ENCODE measurements at regions not wholly inside any gene's neighbourhood (a gene's known extent, or its start where the extent isn't known, plus 50 kb on each side); places are given as distances from the start of the nearest gene placed in this dataset.

DNA sequence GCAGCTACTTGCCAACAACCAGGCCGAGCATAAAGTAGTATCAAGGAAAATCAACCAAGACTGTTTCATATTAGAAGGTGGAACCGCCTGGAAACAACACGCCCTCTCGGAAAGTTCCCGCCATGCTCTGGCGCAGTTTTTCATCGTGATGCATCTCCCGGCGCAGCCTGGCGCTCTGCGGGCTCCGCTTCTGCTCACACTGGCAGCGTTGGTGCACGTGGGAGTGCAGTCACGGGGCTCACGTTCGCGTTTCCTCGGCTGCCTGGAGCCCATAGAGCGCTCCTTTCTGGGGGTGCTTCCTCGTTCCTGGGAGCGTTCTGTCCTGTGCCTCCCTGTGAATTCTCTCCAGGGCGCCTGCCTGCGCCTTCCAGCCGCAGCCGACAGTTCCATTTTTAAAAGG lies 227.3 kb downstream of the TBXT start:
- Mint-ChIP-seq H3K4me3 (no peak overlapping the region), H3K27ac (no peak overlapping the region), H3K27me3 (peaks cover 9% of the 10 kb centered on the region), H3K4me1 (ENCODE audit: low read depth) (no peaks in the 10 kb centered on the region), H3K9me3 (no peaks in the 10 kb centered on the region), H3K36me3 (ENCODE audit: low read depth) (no peaks in the 10 kb centered on the region)
- intact Hi-C loops (cut with micrococcal nuclease) = no loop called here
- TF ChIP-seq, protein P1, sequence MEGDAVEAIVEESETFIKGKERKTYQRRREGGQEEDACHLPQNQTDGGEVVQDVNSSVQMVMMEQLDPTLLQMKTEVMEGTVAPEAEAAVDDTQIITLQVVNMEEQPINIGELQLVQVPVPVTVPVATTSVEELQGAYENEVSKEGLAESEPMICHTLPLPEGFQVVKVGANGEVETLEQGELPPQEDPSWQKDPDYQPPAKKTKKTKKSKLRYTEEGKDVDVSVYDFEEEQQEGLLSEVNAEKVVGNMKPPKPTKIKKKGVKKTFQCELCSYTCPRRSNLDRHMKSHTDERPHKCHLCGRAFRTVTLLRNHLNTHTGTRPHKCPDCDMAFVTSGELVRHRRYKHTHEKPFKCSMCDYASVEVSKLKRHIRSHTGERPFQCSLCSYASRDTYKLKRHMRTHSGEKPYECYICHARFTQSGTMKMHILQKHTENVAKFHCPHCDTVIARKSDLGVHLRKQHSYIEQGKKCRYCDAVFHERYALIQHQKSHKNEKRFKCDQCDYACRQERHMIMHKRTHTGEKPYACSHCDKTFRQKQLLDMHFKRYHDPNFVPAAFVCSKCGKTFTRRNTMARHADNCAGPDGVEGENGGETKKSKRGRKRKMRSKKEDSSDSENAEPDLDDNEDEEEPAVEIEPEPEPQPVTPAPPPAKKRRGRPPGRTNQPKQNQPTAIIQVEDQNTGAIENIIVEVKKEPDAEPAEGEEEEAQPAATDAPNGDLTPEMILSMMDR (IDR thresholded peaks at IDR 0.05) = no peak
- DNase-seq (no peak), ATAC-seq (no peak)
- CTCF ChIA-PET = no interaction called here
- POLR2A ChIA-PET = no interaction called here

DNA sequence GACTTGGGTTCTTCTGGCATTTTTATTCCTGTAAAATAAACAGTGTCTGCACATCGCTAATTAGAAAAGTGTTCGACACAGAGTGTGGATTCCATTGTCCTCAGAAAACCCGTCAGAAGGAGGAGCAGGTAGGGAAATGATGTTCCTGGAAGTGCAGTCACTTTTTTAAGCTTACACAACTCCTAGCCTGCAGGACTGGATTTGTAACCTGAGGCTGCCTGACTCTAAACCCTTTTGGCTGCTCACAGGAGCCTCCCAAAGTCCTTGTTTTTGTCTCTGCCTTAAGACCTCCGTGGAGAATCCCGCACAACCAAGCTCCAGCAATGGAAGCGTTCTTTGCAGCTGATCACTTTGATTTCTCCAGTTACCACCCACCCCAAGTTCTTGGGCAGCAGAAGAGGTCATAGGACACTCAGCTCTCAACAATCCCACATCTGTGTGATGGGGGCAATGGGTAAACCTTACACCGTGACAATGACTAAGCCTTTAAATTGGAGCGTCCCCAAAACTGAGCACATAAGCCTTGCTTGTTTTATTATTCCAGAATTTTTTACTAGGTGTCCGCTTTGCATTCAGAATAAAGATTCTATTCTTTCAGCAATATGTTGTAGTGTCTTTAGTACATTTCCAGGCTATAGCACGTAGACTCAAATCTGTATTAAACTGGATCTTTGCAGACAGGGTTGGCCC lies 227.9 kb downstream of the TBXT start:
- H3K27me3 Mint-ChIP-seq = peaks cover 9% of the 10 kb centered on the region
- DNase-seq = no peak
- H3K4me3 Mint-ChIP-seq = no peak overlapping the region
- TF ChIP-seq, protein P1 (IDR thresholded peaks at IDR 0.05) = no peak
- intact Hi-C loops (cut with micrococcal nuclease) = no loop called here
- H3K9me3 Mint-ChIP-seq = no peaks in the 10 kb centered on the region
- CTCF ChIA-PET = no interaction called here
- ATAC-seq = no peak
- H3K4me1 Mint-ChIP-seq (ENCODE audit: low read depth) = no peaks in the 10 kb centered on the region
- H3K36me3 Mint-ChIP-seq (ENCODE audit: low read depth) = no peaks in the 10 kb centered on the region
- no peak overlapping the region for H3K27ac Mint-ChIP-seq
- POLR2A ChIA-PET = no interaction called here

DNA sequence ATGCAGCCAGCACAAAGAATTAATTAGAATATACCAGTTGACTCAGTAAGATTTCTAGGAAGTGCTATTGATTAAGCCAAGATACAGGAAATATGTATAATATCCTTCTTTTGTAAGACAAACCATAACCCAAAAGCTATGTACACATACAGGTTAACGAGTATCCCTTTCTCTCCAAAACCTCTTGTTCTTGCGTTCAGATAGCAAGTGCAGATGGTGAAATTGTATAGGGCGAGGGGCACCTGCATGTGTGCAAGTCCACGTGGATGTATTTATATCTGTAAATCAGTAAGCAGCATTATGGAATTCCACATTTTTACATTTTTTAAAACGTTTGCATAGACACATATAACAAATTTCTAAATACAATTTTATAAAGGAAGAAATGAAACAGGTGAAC lies 228.6 kb downstream of the TBXT start:
- Mint-ChIP-seq H3K9me3 (no peaks in the 10 kb centered on the region), H3K36me3 (ENCODE audit: low read depth) (no peaks in the 10 kb centered on the region), H3K27ac (no peak overlapping the region), H3K4me1 (ENCODE audit: low read depth) (no peaks in the 10 kb centered on the region), H3K27me3 (peaks cover 9% of the 10 kb centered on the region), H3K4me3 (no peak overlapping the region)
- POLR2A ChIA-PET = no interaction called here
- ATAC-seq (no peak), DNase-seq (no peak)
- intact Hi-C loops (cut with micrococcal nuclease) = no loop called here
- TF ChIP-seq, protein P1 (IDR thresholded peaks at IDR 0.05) = no peak
- CTCF ChIA-PET = interaction anchor here (0.9 kb wide), 1 partner anchor 54 kb away, joined by 3 read pairs; no protein-coding TSS in a partner anchor

DNA sequence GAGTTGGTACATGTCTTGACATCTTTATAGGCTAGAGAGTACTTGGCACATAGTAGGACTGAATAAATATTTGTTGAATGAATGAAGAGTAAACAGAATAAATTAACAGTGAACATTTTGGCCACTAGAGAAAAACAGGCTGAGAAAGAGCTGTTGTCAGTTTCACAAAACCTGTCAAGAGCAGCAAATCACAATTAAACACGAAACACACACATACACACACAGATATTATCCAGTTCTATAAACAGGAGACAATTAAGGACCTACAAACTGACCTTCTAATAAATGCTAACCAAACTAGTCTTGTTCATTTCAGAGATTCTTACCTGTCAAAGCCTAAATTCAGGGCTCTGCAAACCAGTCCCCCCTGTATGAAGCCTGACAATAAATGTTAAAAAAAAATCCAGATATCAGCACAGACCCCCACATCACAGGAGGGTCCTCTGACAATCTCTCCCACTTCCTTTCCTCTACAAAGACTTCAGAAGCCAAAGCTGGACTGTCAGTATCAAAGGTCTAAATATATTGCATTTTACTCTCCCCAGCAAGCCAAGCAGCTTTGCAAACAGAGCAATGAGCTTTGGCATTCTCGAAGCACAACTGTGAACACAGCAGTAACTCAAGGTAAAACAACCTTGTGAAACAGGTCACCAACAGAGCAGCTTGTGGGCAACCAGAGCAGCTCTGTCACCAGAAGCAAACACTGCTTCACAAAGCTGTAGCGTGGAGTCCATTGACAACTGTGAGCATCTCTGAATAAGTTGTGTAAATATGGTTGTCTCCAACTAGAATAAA lies 229.9 kb downstream of the TBXT start:
- DNase-seq (no peak), ATAC-seq (no peak)
- CTCF ChIA-PET = interaction anchor here (0.9 to 1.1 kb wide), 2 partner anchors 52 to 160 kb away, joined by 3 read pairs; no protein-coding TSS in a partner anchor
- no peak overlapping the region for H3K4me3 Mint-ChIP-seq
- no peaks in the 10 kb centered on the region for H3K9me3 Mint-ChIP-seq
- no peaks in the 10 kb centered on the region for H3K36me3 Mint-ChIP-seq (ENCODE audit: low read depth)
- H3K27me3 Mint-ChIP-seq = peaks cover 9% of the 10 kb centered on the region
- H3K27ac Mint-ChIP-seq = no peak overlapping the region
- H3K4me1 Mint-ChIP-seq (ENCODE audit: low read depth) = no peaks in the 10 kb centered on the region
- TF ChIP-seq, protein P1 (IDR thresholded peaks at IDR 0.05) = no peak
- POLR2A ChIA-PET = no interaction called here
- intact Hi-C loops (cut with micrococcal nuclease) = no loop called here

DNA sequence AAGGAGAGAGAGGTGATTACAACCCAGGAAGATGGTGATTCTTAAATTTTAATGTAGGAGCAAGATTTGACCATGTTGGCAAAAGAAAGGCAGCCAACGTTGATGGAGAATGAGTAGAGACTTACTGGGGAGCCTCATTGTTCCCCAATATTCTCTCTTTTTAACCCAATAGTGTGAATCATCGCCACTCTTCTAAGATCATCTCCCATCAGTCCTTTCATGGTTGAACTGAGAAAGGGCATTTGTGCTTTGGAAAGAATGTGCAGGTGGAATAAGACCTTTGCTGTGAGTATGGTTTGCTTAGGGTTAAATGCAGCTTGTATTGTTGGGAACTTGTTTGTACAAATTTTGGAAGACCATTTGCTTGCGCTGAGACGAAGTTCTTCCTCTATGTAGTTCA lies 231.0 kb downstream of the TBXT start:
- H3K9me3 Mint-ChIP-seq = no peaks in the 10 kb centered on the region
- CTCF ChIA-PET = no interaction called here
- H3K36me3 Mint-ChIP-seq (ENCODE audit: low read depth) = no peaks in the 10 kb centered on the region
- no peak for DNase-seq
- H3K27ac Mint-ChIP-seq = no peak overlapping the region
- intact Hi-C loops (cut with micrococcal nuclease) = no loop called here
- no peak for ATAC-seq
- no peak overlapping the region for H3K4me3 Mint-ChIP-seq
- H3K27me3 Mint-ChIP-seq = peaks cover 9% of the 10 kb centered on the region
- POLR2A ChIA-PET = no interaction called here
- TF ChIP-seq, protein P1 (IDR thresholded peaks at IDR 0.05) = no peak
- no peaks in the 10 kb centered on the region for H3K4me1 Mint-ChIP-seq (ENCODE audit: low read depth)

Measured in activated CD8-positive, alpha-beta T cell treated with anti-CD3 and anti-CD28 coated beads for 36 hours (primary cell).